Osteoblast (primary cell): ENCODE measurements at regions not wholly inside any gene's neighbourhood (a gene's known extent, or its start where the extent isn't known, plus 50 kb on each side); places are given as distances from the start of the nearest gene placed in this dataset.

Source experiments
- DNase-seq: peaks from one replicate; pipeline ENCODE4 v3.0.0; 2011; ENCODE audit warnings: low spot score, mixed read lengths; ENCODE audit not compliant: insufficient read length; ENCODE audit errors: missing footprints
- H2AFZ ChIP-seq: 2 replicates; pipeline ENCODE4 v1.6.0; 2011; ENCODE audit warnings: mild to moderate bottlenecking, low read length
- H3K27ac ChIP-seq: 2 replicates; pipeline ENCODE4 v1.5.1; 2011; ENCODE audit warnings: mild to moderate bottlenecking, low read depth, low read length, moderate library complexity
- H3K27me3 ChIP-seq: 2 replicates; pipeline ENCODE4 v1.6.0; 2012; ENCODE audit warnings: mild to moderate bottlenecking, control low read depth, inconsistent platforms, low read length, moderate library complexity; ENCODE audit not compliant: insufficient read depth
- H3K36me3 ChIP-seq: 2 replicates; pipeline ENCODE4 v1.5.1; 2011; ENCODE audit warnings: mild to moderate bottlenecking, low read length, control low read depth, moderate library complexity; ENCODE audit not compliant: insufficient read depth
- H3K4me1 ChIP-seq: 2 replicates; pipeline ENCODE4 v1.5.1; 2011; ENCODE audit warnings: mild to moderate bottlenecking, low read length, control low read depth, moderate library complexity; ENCODE audit not compliant: insufficient read depth
- H3K4me2 ChIP-seq: 2 replicates; pipeline ENCODE4 v1.6.0; 2011; ENCODE audit warnings: mild to moderate bottlenecking, low read length; ENCODE audit not compliant: insufficient read depth
- H3K4me3 ChIP-seq: fragments of 200-600 bp; sonication (generic); 3 replicates; pipeline ENCODE4 v1.5.1; 2012; ENCODE audit warnings: mild to moderate bottlenecking, low read length, inconsistent platforms; ENCODE audit not compliant: insufficient read depth
- H3K79me2 ChIP-seq: 2 replicates; pipeline ENCODE4 v1.6.0; 2012; ENCODE audit warnings: mild to moderate bottlenecking, low read length, control low read depth, inconsistent platforms; ENCODE audit not compliant: insufficient read depth
- H3K9me3 ChIP-seq: 2 replicates; pipeline ENCODE4 v1.5.1; 2011; ENCODE audit warnings: low read depth, low read length, control low read depth
- H4K20me1 ChIP-seq: 2 replicates; pipeline ENCODE4 v1.6.0; 2012; ENCODE audit warnings: mild to moderate bottlenecking, low read length, control low read depth; ENCODE audit not compliant: insufficient read depth
- TF ChIP-seq, protein P1 (sequence below): IDR thresholded peaks from 2 replicates; pipeline ENCODE4 v1.5.1; 2011; ENCODE audit warnings: mild to moderate bottlenecking, low read depth, low read length, moderate library complexity; ENCODE audit errors: extremely low read depth

DNA sequence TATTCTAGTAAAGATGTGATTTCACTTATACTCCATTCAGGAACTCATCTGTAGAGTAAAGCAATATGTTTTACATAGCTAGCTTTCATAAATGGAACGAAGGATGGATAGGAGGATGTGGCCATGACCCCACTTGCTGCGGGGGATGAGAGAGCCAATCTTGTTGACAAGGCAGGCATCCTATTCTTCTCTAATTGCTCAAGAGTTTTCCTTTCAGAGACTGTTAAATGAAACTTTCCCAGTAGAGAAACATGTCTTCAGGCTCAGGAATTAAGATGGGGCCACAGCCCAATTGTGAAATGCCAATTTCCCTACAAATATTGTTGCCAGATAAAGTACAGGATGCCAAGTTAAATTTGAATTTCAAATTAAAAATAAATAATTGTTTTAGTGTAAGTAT is 196.2 kb upstream of the TUT7 start:
- TF ChIP-seq, protein P1, sequence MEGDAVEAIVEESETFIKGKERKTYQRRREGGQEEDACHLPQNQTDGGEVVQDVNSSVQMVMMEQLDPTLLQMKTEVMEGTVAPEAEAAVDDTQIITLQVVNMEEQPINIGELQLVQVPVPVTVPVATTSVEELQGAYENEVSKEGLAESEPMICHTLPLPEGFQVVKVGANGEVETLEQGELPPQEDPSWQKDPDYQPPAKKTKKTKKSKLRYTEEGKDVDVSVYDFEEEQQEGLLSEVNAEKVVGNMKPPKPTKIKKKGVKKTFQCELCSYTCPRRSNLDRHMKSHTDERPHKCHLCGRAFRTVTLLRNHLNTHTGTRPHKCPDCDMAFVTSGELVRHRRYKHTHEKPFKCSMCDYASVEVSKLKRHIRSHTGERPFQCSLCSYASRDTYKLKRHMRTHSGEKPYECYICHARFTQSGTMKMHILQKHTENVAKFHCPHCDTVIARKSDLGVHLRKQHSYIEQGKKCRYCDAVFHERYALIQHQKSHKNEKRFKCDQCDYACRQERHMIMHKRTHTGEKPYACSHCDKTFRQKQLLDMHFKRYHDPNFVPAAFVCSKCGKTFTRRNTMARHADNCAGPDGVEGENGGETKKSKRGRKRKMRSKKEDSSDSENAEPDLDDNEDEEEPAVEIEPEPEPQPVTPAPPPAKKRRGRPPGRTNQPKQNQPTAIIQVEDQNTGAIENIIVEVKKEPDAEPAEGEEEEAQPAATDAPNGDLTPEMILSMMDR: no peak
- H3K27me3 ChIP-seq: peaks cover 2% of the 10 kb centered on the region
- no peak overlapping the region for H2AFZ ChIP-seq
- H3K4me2 ChIP-seq: peak overlapping the region; percentile 15
- no peaks in the 10 kb centered on the region for H4K20me1 ChIP-seq
- no peaks in the 10 kb centered on the region for H3K79me2 ChIP-seq
- no peaks in the 10 kb centered on the region for H3K9me3 ChIP-seq
- H3K36me3 ChIP-seq: no peaks in the 10 kb centered on the region
- H3K4me1 ChIP-seq: peaks cover 23% of the 10 kb centered on the region
- H3K4me3 ChIP-seq: no peak overlapping the region
- H3K27ac ChIP-seq: peak overlapping the region; percentile 44
- DNase-seq: no peak

DNA sequence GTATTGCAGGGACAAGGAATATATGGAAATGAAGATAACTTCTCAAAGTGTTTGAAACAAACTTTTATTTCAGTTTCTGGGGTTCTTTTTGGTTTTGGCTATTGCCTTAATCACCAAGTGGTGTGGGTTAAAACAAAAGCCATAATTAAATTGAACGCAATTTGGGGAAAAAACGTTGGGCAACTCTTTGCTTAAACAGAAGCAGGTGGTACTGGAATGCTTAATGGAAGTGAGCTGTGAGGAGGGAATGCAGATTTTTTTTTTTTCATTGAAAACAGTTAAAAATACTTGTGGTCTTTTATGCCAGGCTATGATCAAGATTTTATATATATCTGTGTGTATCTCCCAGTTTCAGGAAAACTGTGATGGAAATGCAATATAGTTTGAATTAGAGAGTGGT is 195.7 kb upstream of the TUT7 start:
- no peaks in the 10 kb centered on the region for H3K36me3 ChIP-seq
- H3K79me2 ChIP-seq: no peaks in the 10 kb centered on the region
- no peak for DNase-seq
- TF ChIP-seq, protein P1: no peak
- no peaks in the 10 kb centered on the region for H4K20me1 ChIP-seq
- no peak overlapping the region for H2AFZ ChIP-seq
- peaks cover 2% of the 10 kb centered on the region for H3K27me3 ChIP-seq
- H3K27ac ChIP-seq: peak overlapping the region; percentile 44
- H3K4me1 ChIP-seq: peaks cover 23% of the 10 kb centered on the region
- no peak overlapping the region for H3K4me3 ChIP-seq
- no peaks in the 10 kb centered on the region for H3K9me3 ChIP-seq
- peak overlapping the region; percentile 15 for H3K4me2 ChIP-seq

DNA sequence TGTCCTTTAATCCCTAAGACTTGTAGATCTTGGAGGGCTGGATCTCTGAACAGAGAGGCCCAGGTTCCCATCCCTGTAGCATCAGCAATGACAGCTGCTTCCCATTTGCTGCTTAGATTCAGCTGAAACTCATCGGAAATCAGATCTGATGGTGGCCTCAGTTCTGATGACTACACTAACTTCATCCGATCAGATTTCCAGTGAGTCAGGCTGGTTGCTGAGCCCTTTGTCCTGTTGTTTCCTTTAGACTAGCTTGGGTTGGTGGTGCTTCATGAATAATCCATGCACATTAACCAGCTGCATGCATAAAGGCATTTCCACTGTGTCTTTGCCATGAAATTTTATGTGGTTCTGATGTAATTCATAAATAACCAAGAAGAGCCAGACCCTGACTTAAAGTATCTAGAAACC is 195.2 kb upstream of the TUT7 start:
- Histone ChIP-seq H3K27me3 (peaks cover 2% of the 10 kb centered on the region), H3K27ac (peak overlapping the region; percentile 44), H3K36me3 (no peaks in the 10 kb centered on the region), H2AFZ (peak overlapping the region; percentile 38), H4K20me1 (no peaks in the 10 kb centered on the region), H3K9me3 (no peaks in the 10 kb centered on the region), H3K4me3 (no peak overlapping the region), H3K79me2 (no peaks in the 10 kb centered on the region), H3K4me2 (peak overlapping the region; percentile 8), H3K4me1 (peaks cover 23% of the 10 kb centered on the region)
- TF ChIP-seq, protein P1: no peak
- peak; percentile 83 for DNase-seq

DNA sequence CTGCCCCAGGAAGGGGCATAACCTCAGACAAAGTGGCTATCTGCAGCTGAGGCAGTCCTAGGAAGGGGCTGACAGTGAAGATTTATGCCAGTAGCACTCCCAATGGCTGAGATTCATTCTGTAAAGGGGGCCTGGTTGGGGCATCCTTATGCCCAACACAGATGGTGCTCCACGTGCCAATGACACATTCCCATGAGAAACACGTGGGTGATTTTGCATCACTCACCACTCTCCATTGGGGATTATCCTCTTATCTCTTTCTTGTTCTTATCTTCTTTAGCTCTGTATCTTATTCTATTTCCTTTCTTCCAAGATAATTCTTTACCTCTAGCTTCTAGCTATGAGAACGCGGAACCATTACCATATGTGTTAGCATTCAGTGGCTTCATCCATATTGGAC is 194.0 kb upstream of the TUT7 start:
- H3K79me2 ChIP-seq: no peaks in the 10 kb centered on the region
- H3K4me1 ChIP-seq: peaks cover 23% of the 10 kb centered on the region
- DNase-seq: no peak
- H3K27ac ChIP-seq: no peak overlapping the region
- TF ChIP-seq, protein P1: no peak
- peaks cover 2% of the 10 kb centered on the region for H3K27me3 ChIP-seq
- H3K4me2 ChIP-seq: no peak overlapping the region
- no peak overlapping the region for H2AFZ ChIP-seq
- no peaks in the 10 kb centered on the region for H3K36me3 ChIP-seq
- no peaks in the 10 kb centered on the region for H3K9me3 ChIP-seq
- H4K20me1 ChIP-seq: no peaks in the 10 kb centered on the region
- no peak overlapping the region for H3K4me3 ChIP-seq
